ENCODE measurements at regions not wholly inside any gene's neighbourhood (a gene's known extent, or its start where the extent isn't known, plus 50 kb on each side); places are given as distances from the start of the nearest gene placed in this dataset.

DNA sequence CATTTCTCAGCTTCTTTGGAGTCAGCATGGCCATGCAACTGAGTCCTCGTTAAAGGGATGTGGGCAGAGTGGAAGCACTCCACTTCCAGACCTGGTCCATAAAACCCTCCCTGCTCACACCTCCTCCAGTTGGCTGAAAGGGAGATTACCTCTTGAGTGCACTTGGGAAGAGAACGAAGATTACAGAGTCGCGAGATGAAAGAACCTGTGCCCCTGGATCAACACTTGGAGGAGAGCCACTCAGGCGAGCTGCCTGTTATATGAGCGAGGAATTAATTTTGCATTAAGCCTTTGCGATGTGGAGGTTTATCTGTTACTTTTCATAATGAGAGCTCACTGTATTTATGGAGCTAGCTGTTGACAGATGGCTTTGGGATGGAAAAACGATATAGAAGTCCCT is 147.9 kb downstream of the MAF start:
- TF ChIP-seq, protein P1, sequence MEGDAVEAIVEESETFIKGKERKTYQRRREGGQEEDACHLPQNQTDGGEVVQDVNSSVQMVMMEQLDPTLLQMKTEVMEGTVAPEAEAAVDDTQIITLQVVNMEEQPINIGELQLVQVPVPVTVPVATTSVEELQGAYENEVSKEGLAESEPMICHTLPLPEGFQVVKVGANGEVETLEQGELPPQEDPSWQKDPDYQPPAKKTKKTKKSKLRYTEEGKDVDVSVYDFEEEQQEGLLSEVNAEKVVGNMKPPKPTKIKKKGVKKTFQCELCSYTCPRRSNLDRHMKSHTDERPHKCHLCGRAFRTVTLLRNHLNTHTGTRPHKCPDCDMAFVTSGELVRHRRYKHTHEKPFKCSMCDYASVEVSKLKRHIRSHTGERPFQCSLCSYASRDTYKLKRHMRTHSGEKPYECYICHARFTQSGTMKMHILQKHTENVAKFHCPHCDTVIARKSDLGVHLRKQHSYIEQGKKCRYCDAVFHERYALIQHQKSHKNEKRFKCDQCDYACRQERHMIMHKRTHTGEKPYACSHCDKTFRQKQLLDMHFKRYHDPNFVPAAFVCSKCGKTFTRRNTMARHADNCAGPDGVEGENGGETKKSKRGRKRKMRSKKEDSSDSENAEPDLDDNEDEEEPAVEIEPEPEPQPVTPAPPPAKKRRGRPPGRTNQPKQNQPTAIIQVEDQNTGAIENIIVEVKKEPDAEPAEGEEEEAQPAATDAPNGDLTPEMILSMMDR (IDR thresholded peaks at IDR 0.05) = no peak
- TF ChIP-seq POLR2AphosphoS5 (IDR thresholded peaks at IDR 0.05; ENCODE audit: low read depth, low read length) (no peak), TCF7L2 (IDR thresholded peaks at IDR 0.05; ENCODE audit: low read depth, low read length) (no peak)
